Endothelial cell (in vitro differentiated cells): ENCODE measurements at regions not wholly inside any gene's neighbourhood (a gene's known extent, or its start where the extent isn't known, plus 50 kb on each side); places are given as distances from the start of the nearest gene placed in this dataset.

Experiments
- DNase-seq: peaks from one replicate; pipeline ENCODE4 v3.0.0; 2021; ENCODE audit warnings: low spot score
- H3K27ac Mint-ChIP-seq: one replicate; pipeline ENCODE4 v1.8.0; 2021; ENCODE audit warnings: mixed read lengths, inconsistent platforms; ENCODE audit not compliant: unreplicated experiment
- H3K27me3 Mint-ChIP-seq: one replicate; pipeline ENCODE4 v1.8.0; 2021; ENCODE audit warnings: mild to moderate bottlenecking, moderate library complexity, mixed read lengths, inconsistent platforms; ENCODE audit not compliant: unreplicated experiment
- H3K36me3 Mint-ChIP-seq: one replicate; pipeline ENCODE4 v1.8.0; 2021; ENCODE audit warnings: mild to moderate bottlenecking, low read depth, mixed read lengths, inconsistent platforms; ENCODE audit not compliant: unreplicated experiment
- H3K4me1 Mint-ChIP-seq: one replicate; pipeline ENCODE4 v1.8.0; 2021; ENCODE audit warnings: mild to moderate bottlenecking, mixed read lengths, inconsistent platforms; ENCODE audit not compliant: unreplicated experiment
- H3K4me3 Mint-ChIP-seq: one replicate; pipeline ENCODE4 v1.8.0; 2021; ENCODE audit warnings: mild to moderate bottlenecking, mixed read lengths, inconsistent platforms; ENCODE audit not compliant: unreplicated experiment
- H3K9me3 Mint-ChIP-seq: one replicate; pipeline ENCODE4 v1.8.0; 2021; ENCODE audit warnings: mixed read lengths, inconsistent platforms; ENCODE audit not compliant: unreplicated experiment
- CTCF ChIP-seq: fragments of 200-600 bp; sonication (generic); IDR thresholded peaks from one replicate; pipeline ENCODE4 v1.5.0; 2021; ENCODE audit warnings: antibody characterized with exemption; ENCODE audit not compliant: unreplicated experiment

DNA sequence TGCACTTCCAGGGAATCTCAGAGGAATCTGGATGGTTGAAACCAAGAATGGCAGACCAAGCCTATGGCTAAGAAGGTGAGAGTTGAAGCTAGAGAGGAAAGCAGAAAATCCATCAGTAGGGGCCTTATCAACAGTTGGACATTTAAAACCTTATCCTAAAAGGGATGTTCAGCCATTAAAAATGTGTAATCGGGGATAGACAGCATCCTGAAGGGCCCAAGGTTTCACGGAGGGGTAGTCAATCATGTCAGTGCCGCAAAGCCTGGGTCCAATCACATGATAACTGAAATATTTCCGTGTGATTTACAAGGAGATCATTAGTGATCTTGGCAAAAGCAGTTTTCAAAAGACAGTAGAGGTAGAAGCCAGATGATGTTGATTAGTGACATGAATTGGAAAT, 61.9 kb upstream of the ELOVL6 start:
- DNase-seq = no peak
- Mint-ChIP-seq H3K27ac (no peak overlapping the region), H3K4me1 (no peaks in the 10 kb centered on the region), H3K36me3 (no peaks in the 10 kb centered on the region), H3K27me3 (no peaks in the 10 kb centered on the region), H3K4me3 (no peak overlapping the region), H3K9me3 (no peaks in the 10 kb centered on the region)
- TF ChIP-seq CTCF = no peak

DNA sequence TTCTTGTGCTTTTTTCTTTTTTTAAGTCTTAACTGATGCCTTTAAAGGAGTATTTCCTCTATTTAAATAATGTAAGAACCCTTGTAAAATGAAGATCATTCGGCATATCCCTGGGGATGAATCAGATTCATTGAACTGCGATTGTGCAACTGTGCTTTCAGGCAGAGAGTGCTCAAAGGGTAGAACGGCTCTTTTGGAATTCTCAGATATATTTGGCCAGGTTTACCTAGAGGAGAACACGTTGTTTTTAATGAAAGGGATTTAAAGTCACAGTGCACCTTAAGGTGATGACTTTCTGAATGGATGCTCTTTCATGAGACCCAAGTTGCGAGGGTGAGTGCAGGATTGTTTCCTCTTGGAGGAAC, 51.6 kb upstream of the ELOVL6 start:
- H3K27ac Mint-ChIP-seq = no peak overlapping the region
- H3K27me3 Mint-ChIP-seq = no peaks in the 10 kb centered on the region
- no peaks in the 10 kb centered on the region for H3K9me3 Mint-ChIP-seq
- H3K4me3 Mint-ChIP-seq = no peak overlapping the region
- no peak for DNase-seq
- TF ChIP-seq CTCF = no peak
- no peaks in the 10 kb centered on the region for H3K4me1 Mint-ChIP-seq
- no peaks in the 10 kb centered on the region for H3K36me3 Mint-ChIP-seq

DNA sequence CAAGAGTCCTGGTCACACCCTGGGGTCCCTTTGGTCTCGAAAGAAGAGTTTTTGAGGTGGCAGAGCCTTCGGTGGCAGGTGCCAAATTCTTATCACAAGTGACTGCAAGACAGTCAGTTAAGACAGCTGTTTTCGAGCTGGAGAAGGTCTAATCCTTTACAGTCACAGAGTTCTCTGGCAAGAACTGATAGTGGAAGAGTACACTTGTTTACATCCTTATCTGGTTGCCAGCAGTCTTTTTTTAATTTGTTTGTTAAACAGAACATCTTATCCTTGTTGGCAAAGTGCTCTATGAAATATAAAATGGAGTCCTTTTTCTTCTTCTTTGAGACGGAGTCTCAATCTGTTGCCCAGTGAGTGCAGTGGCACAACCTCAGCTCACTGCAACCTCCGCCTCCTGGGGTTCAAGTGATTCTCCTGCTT, 50.4 kb upstream of the ELOVL6 start:
- H3K36me3 Mint-ChIP-seq = no peaks in the 10 kb centered on the region
- H3K27me3 Mint-ChIP-seq = no peaks in the 10 kb centered on the region
- no peak for TF ChIP-seq CTCF
- H3K4me1 Mint-ChIP-seq = no peaks in the 10 kb centered on the region
- H3K9me3 Mint-ChIP-seq = no peaks in the 10 kb centered on the region
- no peak for DNase-seq
- H3K27ac Mint-ChIP-seq = no peak overlapping the region
- H3K4me3 Mint-ChIP-seq = no peak overlapping the region
